ENCODE measurements at regions not wholly inside any gene's neighbourhood (a gene's known extent, or its start where the extent isn't known, plus 50 kb on each side); places are given as distances from the start of the nearest gene placed in this dataset.

GRCh38 chr21:28541371-28542112 is 451.1 kb downstream of the LTN1 start:
- CTCF ChIA-PET (ENCODE audit: low intra/inter-chr PET ratio), result no interaction called here
- TF ChIP-seq ID3 (CRISPR knock-in tag; IDR thresholded peaks at IDR 0.05) (no peak), ID3 (tag; IDR thresholded peaks at IDR 0.05) (no peak), ZSCAN29 (IDR thresholded peaks at IDR 0.05) (no peak), PHB2 (IDR thresholded peaks at IDR 0.05; ENCODE audit: low read depth) (no peak), KHSRP (IDR thresholded peaks at IDR 0.05) (no peak), CHAMP1 (IDR thresholded peaks at IDR 0.05) (no peak), ZC3H11A (IDR thresholded peaks at IDR 0.05; ENCODE audit: low read depth, low read length) (no peak), SMAD4 (CRISPR knock-in tag; conservative IDR thresholded peaks at IDR 0.05) (no peak), ZNF644 (tag; IDR thresholded peaks at IDR 0.05; ENCODE audit: low read depth) (no peak), ZNF699 (CRISPR knock-in tag; IDR thresholded peaks at IDR 0.05; ENCODE audit: insufficient replicate concordance) (no peak), SETDB1 (IDR thresholded peaks at IDR 0.05; ENCODE audit: low read length) (no peak), PCBP1 (IDR thresholded peaks at IDR 0.05; ENCODE audit: low read depth, low read length, poor library complexity, severe bottlenecking) (no peak), ZNF830 (CRISPR knock-in tag; IDR thresholded peaks at IDR 0.05) (no peak), ZBTB5 (IDR thresholded peaks at IDR 0.05) (no peak)
- TF ChIP-seq, protein P1, sequence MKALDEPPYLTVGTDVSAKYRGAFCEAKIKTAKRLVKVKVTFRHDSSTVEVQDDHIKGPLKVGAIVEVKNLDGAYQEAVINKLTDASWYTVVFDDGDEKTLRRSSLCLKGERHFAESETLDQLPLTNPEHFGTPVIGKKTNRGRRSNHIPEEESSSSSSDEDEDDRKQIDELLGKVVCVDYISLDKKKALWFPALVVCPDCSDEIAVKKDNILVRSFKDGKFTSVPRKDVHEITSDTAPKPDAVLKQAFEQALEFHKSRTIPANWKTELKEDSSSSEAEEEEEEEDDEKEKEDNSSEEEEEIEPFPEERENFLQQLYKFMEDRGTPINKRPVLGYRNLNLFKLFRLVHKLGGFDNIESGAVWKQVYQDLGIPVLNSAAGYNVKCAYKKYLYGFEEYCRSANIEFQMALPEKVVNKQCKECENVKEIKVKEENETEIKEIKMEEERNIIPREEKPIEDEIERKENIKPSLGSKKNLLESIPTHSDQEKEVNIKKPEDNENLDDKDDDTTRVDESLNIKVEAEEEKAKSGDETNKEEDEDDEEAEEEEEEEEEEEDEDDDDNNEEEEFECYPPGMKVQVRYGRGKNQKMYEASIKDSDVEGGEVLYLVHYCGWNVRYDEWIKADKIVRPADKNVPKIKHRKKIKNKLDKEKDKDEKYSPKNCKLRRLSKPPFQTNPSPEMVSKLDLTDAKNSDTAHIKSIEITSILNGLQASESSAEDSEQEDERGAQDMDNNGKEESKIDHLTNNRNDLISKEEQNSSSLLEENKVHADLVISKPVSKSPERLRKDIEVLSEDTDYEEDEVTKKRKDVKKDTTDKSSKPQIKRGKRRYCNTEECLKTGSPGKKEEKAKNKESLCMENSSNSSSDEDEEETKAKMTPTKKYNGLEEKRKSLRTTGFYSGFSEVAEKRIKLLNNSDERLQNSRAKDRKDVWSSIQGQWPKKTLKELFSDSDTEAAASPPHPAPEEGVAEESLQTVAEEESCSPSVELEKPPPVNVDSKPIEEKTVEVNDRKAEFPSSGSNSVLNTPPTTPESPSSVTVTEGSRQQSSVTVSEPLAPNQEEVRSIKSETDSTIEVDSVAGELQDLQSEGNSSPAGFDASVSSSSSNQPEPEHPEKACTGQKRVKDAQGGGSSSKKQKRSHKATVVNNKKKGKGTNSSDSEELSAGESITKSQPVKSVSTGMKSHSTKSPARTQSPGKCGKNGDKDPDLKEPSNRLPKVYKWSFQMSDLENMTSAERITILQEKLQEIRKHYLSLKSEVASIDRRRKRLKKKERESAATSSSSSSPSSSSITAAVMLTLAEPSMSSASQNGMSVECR (CRISPR knock-in tag; IDR thresholded peaks at IDR 0.05), result no peak

More at GRCh38 chr21:28541371-28542112, 451.1 kb downstream of the LTN1 start:
- Histone ChIP-seq H3K27ac (ENCODE audit: extremely low read depth, low read depth, low read length) (no peak overlapping the region), H3K4me3 (no peak overlapping the region), H3K36me3 (ENCODE audit: control insufficient read depth, insufficient read depth, low read length) (no peaks in the 10 kb centered on the region), H3K9me1 (ENCODE audit: control insufficient read depth, insufficient read depth, low read length) (no peaks in the 10 kb centered on the region), H3K4me1 (replicated peaks in 1 of 2; ENCODE audit: control insufficient read depth in 2 of 2, insufficient read depth in 2 of 2, low read length in 2 of 2) (no peaks in the 10 kb centered on the region), H3K9me3 (replicated peaks; ENCODE audit: control insufficient read depth, insufficient read depth, low read depth, low read length) (peaks cover 1% of the 10 kb centered on the region; the same call in 1 of the 2 replicates), H3K79me2 (ENCODE audit: control insufficient read depth, insufficient read depth, low read length) (no peaks in the 10 kb centered on the region), H2AFZ (ENCODE audit: low read depth, low read length) (no peak overlapping the region), H3K4me2 (ENCODE audit: insufficient read depth, low read length) (no peak overlapping the region), H4K20me1 (replicated peaks; ENCODE audit: control insufficient read depth, insufficient read depth, low read length) (no peaks in the 10 kb centered on the region), H3K9ac (ENCODE audit: insufficient read depth in 1 of 2, low read depth in 2 of 2, low read length in 2 of 2) (no peak overlapping the region), H3K27me3 (ENCODE audit: control insufficient read depth in 2 of 2, insufficient read depth in 2 of 2, low read length in 2 of 2) (no peaks in the 10 kb centered on the region)
- BruUV-seq (replicated peaks), result no TSS peak
- intact Hi-C loops (cut with micrococcal nuclease) (no loop called here), in situ Hi-C loops (cut with MboI) (no loop called here)
- ATAC-seq (no peak), DNase-seq (ENCODE audit: extremely low read depth in 1 of 4, low spot score in 3 of 4) (no peak), FAIRE-seq (no peak)
- POLR2A ChIA-PET, result no interaction called here
- 1% methylated on average over 9 of the region's 9 CpGs for WGBS (ENCODE audit: insufficient coverage, low coverage, missing lambda C conversion rate)
